Osteocyte (in vitro differentiated cells): ENCODE measurements at regions not wholly inside any gene's neighbourhood (a gene's known extent, or its start where the extent isn't known, plus 50 kb on each side); places are given as distances from the start of the nearest gene placed in this dataset.

Experiments used
- DNase-seq: peaks from one replicate; pipeline ENCODE4 v3.0.0; 2021; ENCODE audit warnings: mixed read lengths; ENCODE audit not compliant: unreplicated experiment; ENCODE audit errors: extremely low spot score
- H3K27ac Mint-ChIP-seq: one replicate; pipeline ENCODE4 v1.8.0; 2021; ENCODE audit warnings: mild to moderate bottlenecking, mixed read lengths; ENCODE audit not compliant: unreplicated experiment
- H3K27me3 Mint-ChIP-seq: one replicate; pipeline ENCODE4 v1.8.0; 2021; ENCODE audit warnings: mixed read lengths; ENCODE audit not compliant: unreplicated experiment
- H3K36me3 Mint-ChIP-seq: one replicate; pipeline ENCODE4 v1.8.0; 2021; ENCODE audit warnings: mixed read lengths; ENCODE audit not compliant: unreplicated experiment
- H3K4me1 Mint-ChIP-seq: one replicate; pipeline ENCODE4 v1.8.0; 2021; ENCODE audit warnings: mixed read lengths; ENCODE audit not compliant: unreplicated experiment
- H3K4me3 Mint-ChIP-seq: one replicate; pipeline ENCODE4 v1.8.0; 2021; ENCODE audit warnings: mild to moderate bottlenecking, moderate library complexity, mixed read lengths; ENCODE audit not compliant: unreplicated experiment
- H3K9me3 Mint-ChIP-seq: one replicate; pipeline ENCODE4 v1.8.0; 2021; ENCODE audit warnings: mixed read lengths; ENCODE audit not compliant: unreplicated experiment
- CTCF ChIP-seq: fragments of 200-600 bp; sonication (generic); IDR thresholded peaks from 2 replicates; pipeline ENCODE4 v1.5.0; 2021; ENCODE audit warnings: antibody characterized with exemption, mild to moderate bottlenecking, moderate library complexity

DNA sequence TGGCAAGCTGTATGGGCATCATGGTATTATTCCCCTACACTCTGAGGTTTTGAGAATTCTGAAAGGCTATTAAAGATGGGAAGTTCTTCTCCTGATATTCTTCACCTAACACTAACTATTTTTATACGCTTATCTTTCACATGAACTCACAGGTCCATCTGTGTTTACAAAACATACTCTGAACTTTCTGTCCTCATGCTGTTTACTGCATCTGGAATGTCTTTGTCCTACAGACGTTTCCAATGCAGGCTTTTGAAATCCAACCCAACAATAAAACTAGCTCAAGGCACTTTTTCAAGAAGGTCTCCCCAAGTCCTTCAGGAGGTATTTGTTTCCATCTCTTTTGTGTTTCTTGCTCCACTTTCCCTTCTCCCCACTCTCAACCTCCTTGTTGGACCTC, 60.5 kb upstream of the MLIP start:
- Mint-ChIP-seq H3K4me1 (peaks cover 16% of the 10 kb centered on the region), H3K9me3 (no peaks in the 10 kb centered on the region), H3K36me3 (no peaks in the 10 kb centered on the region), H3K27me3 (no peaks in the 10 kb centered on the region), H3K27ac (no peak overlapping the region), H3K4me3 (no peak overlapping the region)
- no peak for TF ChIP-seq CTCF
- no peak for DNase-seq

DNA sequence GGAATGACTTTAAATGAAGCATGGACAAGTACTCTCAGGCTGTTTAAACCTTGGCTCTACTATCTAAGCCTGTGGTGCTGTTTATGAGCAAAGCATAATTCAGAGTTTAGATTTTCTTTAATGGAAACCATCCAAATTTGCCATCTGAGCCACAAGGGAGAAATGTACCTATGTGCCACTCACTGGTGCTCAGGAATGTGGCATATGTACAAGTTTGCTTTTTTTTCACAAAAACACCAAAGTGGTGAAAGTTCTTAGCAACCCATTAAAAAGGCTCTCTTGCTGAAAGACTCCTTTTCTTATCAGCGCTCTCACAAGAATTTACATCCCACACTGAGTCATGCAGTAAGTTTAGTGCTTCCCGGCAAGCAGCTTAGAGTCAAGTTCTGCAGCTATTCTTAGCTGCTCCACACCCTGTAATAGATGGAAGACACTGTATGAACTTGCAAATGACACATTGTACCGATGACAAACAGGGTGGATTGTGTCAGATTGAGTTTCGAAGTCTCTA, 57.3 kb upstream of the MLIP start:
- Mint-ChIP-seq H3K4me3 (peak overlapping the region; percentile 22), H3K27me3 (no peaks in the 10 kb centered on the region), H3K36me3 (no peaks in the 10 kb centered on the region), H3K27ac (peak overlapping the region; percentile 8), H3K9me3 (no peaks in the 10 kb centered on the region), H3K4me1 (peaks cover 16% of the 10 kb centered on the region)
- no peak for DNase-seq
- TF ChIP-seq CTCF, result no peak

GRCh38 chr6:54056105-54056504, 55.1 kb upstream of the MLIP start:
- no peak overlapping the region for H3K4me3 Mint-ChIP-seq
- H3K9me3 Mint-ChIP-seq, result no peaks in the 10 kb centered on the region
- no peaks in the 10 kb centered on the region for H3K27me3 Mint-ChIP-seq
- no peaks in the 10 kb centered on the region for H3K36me3 Mint-ChIP-seq
- H3K4me1 Mint-ChIP-seq, result peaks cover 31% of the 10 kb centered on the region
- TF ChIP-seq CTCF, result no peak
- no peak overlapping the region for H3K27ac Mint-ChIP-seq
- no peak for DNase-seq

DNA sequence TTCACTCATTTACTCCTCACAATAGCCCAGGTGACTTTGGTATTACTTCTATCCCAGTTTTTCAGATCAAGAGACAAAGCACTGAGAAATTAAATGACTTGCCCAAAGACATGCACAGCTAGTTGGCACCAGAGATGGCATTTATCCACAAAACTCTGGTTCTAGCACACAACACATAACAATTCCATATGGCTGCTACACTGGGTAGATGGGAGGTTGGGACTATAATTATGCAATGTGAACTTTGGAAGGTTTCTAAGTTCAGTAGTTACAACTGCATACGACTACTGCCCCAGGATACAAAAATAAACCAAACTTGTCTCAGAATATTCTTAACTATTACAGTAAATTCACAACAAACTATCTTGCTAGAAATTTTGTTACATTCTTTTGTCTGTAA, 54.2 kb upstream of the MLIP start:
- H3K36me3 Mint-ChIP-seq, result no peaks in the 10 kb centered on the region
- no peaks in the 10 kb centered on the region for H3K9me3 Mint-ChIP-seq
- no peak overlapping the region for H3K27ac Mint-ChIP-seq
- TF ChIP-seq CTCF, result no peak
- DNase-seq, result no peak
- peaks cover 31% of the 10 kb centered on the region for H3K4me1 Mint-ChIP-seq
- no peak overlapping the region for H3K4me3 Mint-ChIP-seq
- no peaks in the 10 kb centered on the region for H3K27me3 Mint-ChIP-seq

DNA sequence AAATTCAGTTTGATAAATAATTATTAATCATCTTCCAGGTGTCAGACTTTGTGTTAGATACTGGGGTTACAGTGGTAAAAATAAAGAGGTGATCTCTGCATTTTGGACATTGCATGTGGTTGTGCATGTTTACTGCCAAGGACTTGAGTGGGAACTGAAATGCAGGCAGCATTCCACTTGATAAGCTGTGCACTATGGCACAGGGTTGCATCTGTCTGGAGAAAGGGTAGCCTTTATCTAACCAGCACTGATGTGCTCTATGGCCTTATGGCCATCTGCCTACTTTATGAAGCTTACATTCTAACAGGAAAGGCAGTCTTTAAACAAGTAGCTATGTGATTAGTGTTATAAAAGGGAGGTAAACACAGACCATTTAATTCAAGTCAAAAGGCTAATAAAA, 53.0 kb upstream of the MLIP start:
- no peaks in the 10 kb centered on the region for H3K9me3 Mint-ChIP-seq
- H3K27ac Mint-ChIP-seq, result no peak overlapping the region
- no peak overlapping the region for H3K4me3 Mint-ChIP-seq
- DNase-seq, result no peak
- peaks cover 31% of the 10 kb centered on the region for H3K4me1 Mint-ChIP-seq
- no peaks in the 10 kb centered on the region for H3K27me3 Mint-ChIP-seq
- no peaks in the 10 kb centered on the region for H3K36me3 Mint-ChIP-seq
- TF ChIP-seq CTCF, result no peak
